HepG2 (cell line): ENCODE measurements at regions not wholly inside any gene's neighbourhood (a gene's known extent, or its start where the extent isn't known, plus 50 kb on each side); places are given as distances from the start of the nearest gene placed in this dataset.

Experiments used
- KLF6 ChIP-seq: IDR thresholded peaks from 2 replicates; pipeline ENCODE4 v1.8.0; 2016; ENCODE audit warnings: missing biosample characterization, missing genetic modification reagents
- KLF9 ChIP-seq: IDR thresholded peaks from 2 replicates; pipeline ENCODE4 v1.6.1; 2016; ENCODE audit warnings: low read depth
- MAFF ChIP-seq: IDR thresholded peaks from 2 replicates; pipeline ENCODE4 v1.6.1; 2011; ENCODE audit warnings: low read depth, low read length, improper control_type of control experiment
- MAFG ChIP-seq: sonication (generic); formaldehyde crosslinking; IDR thresholded peaks from 2 replicates; pipeline ENCODE4 v1.5.1; 2020; ENCODE audit warnings: mild to moderate bottlenecking, missing genetic modification reagents
- NKX3-1 ChIP-seq: sonication (generic); formaldehyde crosslinking; IDR thresholded peaks from 2 replicates; pipeline ENCODE4 v1.5.0; 2020; ENCODE audit warnings: missing genetic modification reagents
- SMAD3 ChIP-seq: sonication (generic); formaldehyde crosslinking; IDR thresholded peaks from 2 replicates; pipeline ENCODE4 v1.4.0; 2020; ENCODE audit warnings: missing genetic modification reagents
- SP1 ChIP-seq, 2 experiments: fragments of 450-650 bp in 1 of 2; sonication (generic) in 1 of 2; formaldehyde crosslinking in 1 of 2; IDR thresholded peaks; 2 replicates each; pipeline versions ENCODE4 v1.4.0 to v1.6.1; 2016 to 2020; ENCODE audit warnings: missing genetic modification reagents in 1 of 2
- TAF1 ChIP-seq: sonication (generic); formaldehyde crosslinking; IDR thresholded peaks from 2 replicates; pipeline ENCODE4 v1.4.0; 2020; ENCODE audit warnings: missing genetic modification reagents
- ZFY ChIP-seq: sonication (generic); formaldehyde crosslinking; IDR thresholded peaks from 2 replicates; pipeline ENCODE4 v1.4.0; 2020; ENCODE audit warnings: missing genetic modification reagents
- ZNF234 ChIP-seq: sonication (generic); formaldehyde crosslinking; conservative IDR thresholded peaks from 2 replicates; pipeline ENCODE4 v1.5.1; 2020; ENCODE audit warnings: mild to moderate bottlenecking, missing genetic modification reagents
- ZNF460 ChIP-seq: sonication (generic); formaldehyde crosslinking; IDR thresholded peaks from 2 replicates; pipeline ENCODE4 v1.5.1; 2020; ENCODE audit warnings: missing genetic modification reagents, mild to moderate bottlenecking, borderline replicate concordance
- TF ChIP-seq, protein P1 (sequence below): sonication (generic); formaldehyde crosslinking; IDR thresholded peaks from 2 replicates; pipeline ENCODE4 v1.5.0; 2020; ENCODE audit warnings: mild to moderate bottlenecking, missing genetic modification reagents, moderate library complexity

DNA sequence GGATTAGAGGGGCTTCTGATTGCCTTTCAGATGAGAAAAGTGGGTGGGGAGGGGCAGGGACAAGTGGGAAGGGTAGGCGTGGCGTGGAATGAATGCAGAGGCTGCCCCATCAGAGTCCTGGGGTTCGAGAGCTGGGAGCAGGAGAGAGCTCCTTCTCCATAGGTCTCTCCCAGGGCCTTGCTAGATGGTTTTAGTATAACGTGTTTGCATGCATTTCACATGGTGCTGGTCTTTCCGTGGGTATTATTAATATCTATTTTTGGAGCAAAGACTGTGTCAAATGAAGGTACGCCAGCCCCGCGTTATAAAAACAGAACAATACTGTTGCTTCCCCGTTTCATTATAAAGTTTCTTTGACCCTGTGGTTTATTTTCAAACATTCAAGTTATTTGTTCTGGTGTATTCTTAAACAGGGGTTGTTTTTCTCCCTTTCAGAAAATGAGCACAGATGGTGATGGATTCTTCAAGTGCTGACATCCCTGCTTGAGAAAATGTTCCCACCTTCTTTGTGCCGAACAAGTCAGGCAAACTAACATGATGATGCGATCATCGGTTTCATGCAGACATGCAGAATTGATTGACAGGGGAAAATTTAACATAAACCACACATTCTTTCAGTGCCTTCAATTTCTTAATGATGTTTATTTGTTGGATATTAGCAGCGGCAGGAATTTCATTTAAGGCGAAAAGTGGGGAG lies 62.1 kb upstream of the ZNF536 start:
- TF ChIP-seq MAFF (no peak), TAF1 (CRISPR knock-in tag) (no peak), NKX3-1 (CRISPR knock-in tag) (no peak), ZNF234 (CRISPR knock-in tag) (no peak), ZNF460 (CRISPR knock-in tag) (no peak), ZFY (CRISPR knock-in tag) (no peak), MAFG (no peak), KLF6 (CRISPR knock-in tag) (no peak), KLF9 (CRISPR knock-in tag) (no peak), SP1 (IDR thresholded peaks at IDR 0.05) (no peak), SP1 (CRISPR knock-in tag; IDR thresholded peaks at IDR 0.05) (no peak), SMAD3 (no peak)
- TF ChIP-seq, protein P1, sequence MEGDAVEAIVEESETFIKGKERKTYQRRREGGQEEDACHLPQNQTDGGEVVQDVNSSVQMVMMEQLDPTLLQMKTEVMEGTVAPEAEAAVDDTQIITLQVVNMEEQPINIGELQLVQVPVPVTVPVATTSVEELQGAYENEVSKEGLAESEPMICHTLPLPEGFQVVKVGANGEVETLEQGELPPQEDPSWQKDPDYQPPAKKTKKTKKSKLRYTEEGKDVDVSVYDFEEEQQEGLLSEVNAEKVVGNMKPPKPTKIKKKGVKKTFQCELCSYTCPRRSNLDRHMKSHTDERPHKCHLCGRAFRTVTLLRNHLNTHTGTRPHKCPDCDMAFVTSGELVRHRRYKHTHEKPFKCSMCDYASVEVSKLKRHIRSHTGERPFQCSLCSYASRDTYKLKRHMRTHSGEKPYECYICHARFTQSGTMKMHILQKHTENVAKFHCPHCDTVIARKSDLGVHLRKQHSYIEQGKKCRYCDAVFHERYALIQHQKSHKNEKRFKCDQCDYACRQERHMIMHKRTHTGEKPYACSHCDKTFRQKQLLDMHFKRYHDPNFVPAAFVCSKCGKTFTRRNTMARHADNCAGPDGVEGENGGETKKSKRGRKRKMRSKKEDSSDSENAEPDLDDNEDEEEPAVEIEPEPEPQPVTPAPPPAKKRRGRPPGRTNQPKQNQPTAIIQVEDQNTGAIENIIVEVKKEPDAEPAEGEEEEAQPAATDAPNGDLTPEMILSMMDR, result no peak
